ENCODE measurements at regions not wholly inside any gene's neighbourhood (a gene's known extent, or its start where the extent isn't known, plus 50 kb on each side); places are given as distances from the start of the nearest gene placed in this dataset.

DNA sequence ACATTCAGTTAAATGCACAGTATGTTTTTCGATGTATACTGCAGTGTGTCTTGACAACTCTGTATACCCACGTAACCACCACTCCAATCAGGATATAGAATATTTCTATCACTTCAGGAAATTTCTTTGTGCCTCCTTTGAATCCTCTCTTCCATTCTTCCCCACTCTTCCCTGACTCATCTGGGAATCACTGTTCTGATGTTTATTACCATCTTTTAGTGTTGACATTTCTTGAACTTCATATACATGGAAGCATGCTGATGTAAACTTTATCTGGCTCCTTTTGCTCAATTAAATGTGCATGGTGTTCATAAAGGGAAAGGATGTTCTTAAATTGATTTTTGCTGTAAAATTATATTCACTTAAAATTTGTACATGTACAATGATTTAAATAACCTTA, 319.9 kb downstream of the PCDH7 start:
- Histone ChIP-seq H3K27ac (no peak overlapping the region), H3K4me3 (no peak overlapping the region), H3K9me3 (no peaks in the 10 kb centered on the region), H3K27me3 (no peaks in the 10 kb centered on the region), H3K4me1 (peaks cover 0 to 8% (median 0%) of the 10 kb centered on the region in 4 donors), H3K36me3 (no peaks in the 10 kb centered on the region)
- intact Hi-C loops (cut with DNase I; ENCODE audit: low total_unique reads), result no loop called here
- 26 to 99% (median 48%) methylated on average over 2 of the region's 2 CpGs for WGBS, 5 donors
- TF ChIP-seq EP300 (IDR thresholded peaks at IDR 0.05) (no peak), POLR2AphosphoS5 (IDR thresholded peaks at IDR 0.05) (no peak), POLR2A (IDR thresholded peaks at IDR 0.05) (no peak)
- TF ChIP-seq, protein P1, sequence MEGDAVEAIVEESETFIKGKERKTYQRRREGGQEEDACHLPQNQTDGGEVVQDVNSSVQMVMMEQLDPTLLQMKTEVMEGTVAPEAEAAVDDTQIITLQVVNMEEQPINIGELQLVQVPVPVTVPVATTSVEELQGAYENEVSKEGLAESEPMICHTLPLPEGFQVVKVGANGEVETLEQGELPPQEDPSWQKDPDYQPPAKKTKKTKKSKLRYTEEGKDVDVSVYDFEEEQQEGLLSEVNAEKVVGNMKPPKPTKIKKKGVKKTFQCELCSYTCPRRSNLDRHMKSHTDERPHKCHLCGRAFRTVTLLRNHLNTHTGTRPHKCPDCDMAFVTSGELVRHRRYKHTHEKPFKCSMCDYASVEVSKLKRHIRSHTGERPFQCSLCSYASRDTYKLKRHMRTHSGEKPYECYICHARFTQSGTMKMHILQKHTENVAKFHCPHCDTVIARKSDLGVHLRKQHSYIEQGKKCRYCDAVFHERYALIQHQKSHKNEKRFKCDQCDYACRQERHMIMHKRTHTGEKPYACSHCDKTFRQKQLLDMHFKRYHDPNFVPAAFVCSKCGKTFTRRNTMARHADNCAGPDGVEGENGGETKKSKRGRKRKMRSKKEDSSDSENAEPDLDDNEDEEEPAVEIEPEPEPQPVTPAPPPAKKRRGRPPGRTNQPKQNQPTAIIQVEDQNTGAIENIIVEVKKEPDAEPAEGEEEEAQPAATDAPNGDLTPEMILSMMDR (IDR thresholded peaks at IDR 0.05), result no peak
- no peak for DNase-seq

DNA sequence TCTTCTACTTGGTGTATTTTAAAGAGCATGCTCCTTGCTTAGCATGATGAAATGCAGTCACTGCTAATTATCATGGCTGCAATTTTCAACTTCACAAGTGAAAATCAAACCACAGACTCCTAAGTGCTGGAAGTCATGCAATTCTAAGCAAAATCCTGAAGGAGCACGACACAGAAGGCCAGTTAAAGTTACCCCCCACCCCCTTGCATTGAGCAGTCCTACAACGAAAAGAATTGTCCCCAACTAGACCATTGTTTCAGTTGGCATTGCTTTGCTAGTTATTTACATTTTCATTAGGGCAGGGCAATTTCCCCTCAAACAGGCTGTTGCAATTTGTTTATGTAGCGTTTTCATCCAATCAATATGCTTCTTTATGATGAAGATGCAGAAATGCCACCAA, 321.2 kb downstream of the PCDH7 start:
- no peaks in the 10 kb centered on the region for H3K9me3 ChIP-seq
- no peaks in the 10 kb centered on the region for H3K27me3 ChIP-seq
- H3K36me3 ChIP-seq, result no peaks in the 10 kb centered on the region
- TF ChIP-seq POLR2A (IDR thresholded peaks at IDR 0.05), result no peak
- no peak for TF ChIP-seq EP300 (IDR thresholded peaks at IDR 0.05)
- TF ChIP-seq, protein P1 (IDR thresholded peaks at IDR 0.05), result no peak
- TF ChIP-seq POLR2AphosphoS5 (IDR thresholded peaks at IDR 0.05), result no peak
- intact Hi-C loops (cut with DNase I; ENCODE audit: low total_unique reads), result no loop called here
- H3K4me1 ChIP-seq, result peaks cover 0 to 15% (median 4%) of the 10 kb centered on the region in 4 donors
- no peak overlapping the region for H3K4me3 ChIP-seq
- no peak for DNase-seq
- H3K27ac ChIP-seq, result no peak overlapping the region
- WGBS, 5 donors, result 78 to 89% (median 85%) methylated on average over 3 of the region's 3 CpGs

DNA sequence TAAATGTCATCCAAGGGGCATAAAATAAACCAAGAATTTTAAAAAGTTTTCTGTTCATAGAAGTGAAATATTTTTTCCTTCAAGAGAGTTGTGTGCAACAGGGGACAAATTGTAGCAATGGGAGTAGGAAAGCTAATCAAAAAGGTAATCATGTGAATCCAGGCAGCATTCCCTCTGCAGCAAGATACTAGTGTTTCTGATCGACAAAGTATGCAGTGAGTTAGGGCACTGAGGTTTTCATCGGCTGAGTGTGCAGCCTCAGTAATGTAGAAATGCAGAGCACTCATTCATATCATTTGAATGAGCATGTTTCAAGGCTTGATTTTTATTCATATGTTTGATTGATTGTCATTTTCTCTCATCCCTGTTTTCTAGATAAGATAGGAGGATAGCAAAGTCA, 321.7 kb downstream of the PCDH7 start:
- TF ChIP-seq EP300 (IDR thresholded peaks at IDR 0.05) (no peak), POLR2AphosphoS5 (IDR thresholded peaks at IDR 0.05) (no peak), POLR2A (IDR thresholded peaks at IDR 0.05) (no peak)
- TF ChIP-seq, protein P1 (IDR thresholded peaks at IDR 0.05), result no peak
- intact Hi-C loops (cut with DNase I; ENCODE audit: low total_unique reads), result no loop called here
- Histone ChIP-seq H3K4me3 (no peak overlapping the region), H3K27ac (no peak overlapping the region), H3K36me3 (no peaks in the 10 kb centered on the region), H3K9me3 (no peaks in the 10 kb centered on the region), H3K4me1 (peaks cover 0 to 15% (median 4%) of the 10 kb centered on the region in 4 donors), H3K27me3 (no peaks in the 10 kb centered on the region)
- DNase-seq, result no peak
- 81 to 90% (median 88%) methylated on average over 2 of the region's 2 CpGs for WGBS, 5 donors

DNA sequence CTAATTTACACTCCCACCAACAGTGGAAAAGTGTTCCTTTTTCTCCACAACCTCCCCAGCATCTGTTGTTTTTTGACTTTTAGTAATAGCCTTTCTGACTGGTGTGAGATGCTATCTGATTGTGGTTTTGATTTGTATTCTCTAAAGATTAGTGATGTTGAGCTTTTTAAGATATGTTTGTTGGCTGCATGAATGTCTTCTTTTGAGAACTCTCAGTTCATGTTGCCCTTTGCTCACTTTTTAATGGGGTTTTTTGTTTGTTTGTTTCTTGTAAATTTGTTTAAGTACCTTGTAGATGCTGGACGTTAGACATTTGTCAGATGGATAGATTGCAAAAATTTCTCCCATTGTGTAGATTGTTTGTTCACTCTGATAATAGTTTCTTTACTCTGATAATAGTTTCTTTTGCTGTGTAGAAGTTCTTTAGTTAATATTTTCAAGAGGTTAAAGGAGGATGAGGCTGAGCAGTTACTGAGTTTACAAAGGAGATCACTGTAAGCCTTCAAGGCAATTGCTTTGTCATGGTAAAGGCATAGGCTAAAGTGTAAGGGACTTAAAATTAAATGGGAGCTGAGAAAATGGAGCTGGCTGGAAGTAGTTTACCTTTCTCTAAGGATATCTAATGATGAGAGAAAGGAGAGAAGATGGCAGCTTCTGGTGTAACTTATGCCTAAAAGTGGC, 323.4 kb downstream of the PCDH7 start:
- H3K36me3 ChIP-seq, result no peaks in the 10 kb centered on the region
- H3K27me3 ChIP-seq, result no peaks in the 10 kb centered on the region
- no peak overlapping the region for H3K27ac ChIP-seq
- H3K9me3 ChIP-seq, result no peaks in the 10 kb centered on the region
- H3K4me1 ChIP-seq, result peaks cover 0 to 15% (median 4%) of the 10 kb centered on the region in 4 donors
- intact Hi-C loops (cut with DNase I; ENCODE audit: low total_unique reads), result no loop called here
- no peak overlapping the region for H3K4me3 ChIP-seq
- TF ChIP-seq EP300 (IDR thresholded peaks at IDR 0.05), result no peak
- no peak for TF ChIP-seq POLR2AphosphoS5 (IDR thresholded peaks at IDR 0.05)
- TF ChIP-seq, protein P1 (IDR thresholded peaks at IDR 0.05), result no peak
- TF ChIP-seq POLR2A (IDR thresholded peaks at IDR 0.05), result no peak
- 5 to 32% (median 19%) methylated on average over 1 of the region's 1 CpG for WGBS, 5 donors
- no peak for DNase-seq

Measured in stomach (tissue), 8 donors.